Tibial artery (tissue), 4 donors: ENCODE measurements at regions not wholly inside any gene's neighbourhood (a gene's known extent, or its start where the extent isn't known, plus 50 kb on each side); places are given as distances from the start of the nearest gene placed in this dataset.

ENCODE experiments used
- DNase-seq, 2 donors: peaks; one replicate each; pipeline ENCODE4 v3.0.0-alpha.2; 2019
- H3K27ac ChIP-seq, 2 donors: fragments of 200-600 bp; sonication (generic) in 1 of 2; 1 replicate in 1 of 2; 2 replicates in 1 of 2; pipeline ENCODE4 v1.5.1; 2018 to 2019; ENCODE audit warnings: mild to moderate bottlenecking in 1 of 2
- H3K27me3 ChIP-seq, 2 donors: fragments of 200-600 bp; sonication (generic) in 1 of 2; one replicate each; pipeline versions ENCODE4 v1.5.1 to v1.6.0; 2016 to 2019
- H3K36me3 ChIP-seq, 3 donors: fragments of 200-600 bp; sonication (generic) in 2 of 3; one replicate each; pipeline ENCODE4 v1.5.1; 2016 to 2019; ENCODE audit warnings: mild to moderate bottlenecking in 2 of 3
- H3K4me1 ChIP-seq, 4 donors: fragments of 200-600 bp; sonication (generic) in 2 of 4; 1 replicate in 3 of 4; 2 replicates in 1 of 4; pipeline ENCODE4 v1.5.1; 2016 to 2019
- H3K4me3 ChIP-seq, 2 donors: fragments of 200-600 bp; sonication (generic) in 1 of 2; 1 replicate in 1 of 2; 2 replicates in 1 of 2; pipeline ENCODE4 v1.5.1; 2018 to 2019; ENCODE audit warnings: mild to moderate bottlenecking in 2 of 2
- H3K9me3 ChIP-seq, 3 donors: fragments of 200-600 bp; sonication (generic) in 1 of 3; one replicate each; pipeline ENCODE4 v1.5.1; 2016 to 2019
- CTCF ChIP-seq, 2 experiments: fragments of 200-600 bp in 1 of 2; fragments of 450-650 bp in 1 of 2; IDR thresholded peaks; one replicate each; pipeline ENCODE4 v1.5.1; 2017 to 2019; ENCODE audit warnings: antibody characterized with exemption in 2 of 2, mild to moderate bottlenecking in 1 of 2, moderate library complexity in 1 of 2
- intact Hi-C: fragments of 100-400 bp; cut with DNase I; formaldehyde crosslinking; loops from one replicate; pipeline ENCODE4 v1.15.0; 2023; ENCODE audit warnings: low total_unique reads

DNA sequence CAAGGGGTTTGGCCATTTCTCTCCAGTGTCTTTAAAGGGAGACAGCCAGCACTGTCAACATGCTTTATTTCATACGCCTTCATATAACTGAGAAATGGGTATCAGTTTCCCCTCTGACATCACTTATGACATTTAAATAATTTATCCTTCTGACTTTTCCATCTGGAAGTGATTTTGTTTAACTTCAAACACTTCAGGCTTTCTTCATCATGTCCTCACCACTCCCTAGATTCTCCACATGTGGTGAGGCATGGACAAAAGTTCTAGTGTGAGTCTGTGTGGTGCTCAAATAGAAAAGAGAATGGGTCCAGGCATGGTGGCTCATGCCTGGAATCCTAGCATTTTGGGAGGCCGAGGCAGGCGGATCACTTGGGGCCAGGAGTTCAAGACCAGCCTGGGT, 158.6 kb downstream of the TXNL1 start:
- H3K27ac ChIP-seq = no peak overlapping the region
- no peaks in the 10 kb centered on the region for H3K4me1 ChIP-seq
- intact Hi-C loops = no loop called here
- no peak overlapping the region for H3K4me3 ChIP-seq
- TF ChIP-seq CTCF (IDR thresholded peaks at IDR 0.05) = no peak
- DNase-seq = no peak
- H3K9me3 ChIP-seq = no peaks in the 10 kb centered on the region
- no peaks in the 10 kb centered on the region for H3K27me3 ChIP-seq
- no peaks in the 10 kb centered on the region for H3K36me3 ChIP-seq

GRCh38 chr18:56475250-56475649, 163.1 kb downstream of the TXNL1 start:
- no peaks in the 10 kb centered on the region for H3K4me1 ChIP-seq
- no peaks in the 10 kb centered on the region for H3K36me3 ChIP-seq
- no peak overlapping the region for H3K27ac ChIP-seq
- intact Hi-C loops = no loop called here
- no peak overlapping the region for H3K4me3 ChIP-seq
- H3K27me3 ChIP-seq = no peaks in the 10 kb centered on the region
- no peaks in the 10 kb centered on the region for H3K9me3 ChIP-seq
- DNase-seq = no peak
- TF ChIP-seq CTCF (IDR thresholded peaks at IDR 0.05) = no peak

GRCh38 chr18:56473400-56474024, 164.9 kb downstream of the TXNL1 start:
- H3K4me1 ChIP-seq = no peaks in the 10 kb centered on the region
- no peaks in the 10 kb centered on the region for H3K27me3 ChIP-seq
- intact Hi-C loops = no loop called here
- no peak for DNase-seq
- H3K4me3 ChIP-seq = no peak overlapping the region
- no peaks in the 10 kb centered on the region for H3K9me3 ChIP-seq
- TF ChIP-seq CTCF (IDR thresholded peaks at IDR 0.05) = no peak
- no peaks in the 10 kb centered on the region for H3K36me3 ChIP-seq
- H3K27ac ChIP-seq = no peak overlapping the region

DNA sequence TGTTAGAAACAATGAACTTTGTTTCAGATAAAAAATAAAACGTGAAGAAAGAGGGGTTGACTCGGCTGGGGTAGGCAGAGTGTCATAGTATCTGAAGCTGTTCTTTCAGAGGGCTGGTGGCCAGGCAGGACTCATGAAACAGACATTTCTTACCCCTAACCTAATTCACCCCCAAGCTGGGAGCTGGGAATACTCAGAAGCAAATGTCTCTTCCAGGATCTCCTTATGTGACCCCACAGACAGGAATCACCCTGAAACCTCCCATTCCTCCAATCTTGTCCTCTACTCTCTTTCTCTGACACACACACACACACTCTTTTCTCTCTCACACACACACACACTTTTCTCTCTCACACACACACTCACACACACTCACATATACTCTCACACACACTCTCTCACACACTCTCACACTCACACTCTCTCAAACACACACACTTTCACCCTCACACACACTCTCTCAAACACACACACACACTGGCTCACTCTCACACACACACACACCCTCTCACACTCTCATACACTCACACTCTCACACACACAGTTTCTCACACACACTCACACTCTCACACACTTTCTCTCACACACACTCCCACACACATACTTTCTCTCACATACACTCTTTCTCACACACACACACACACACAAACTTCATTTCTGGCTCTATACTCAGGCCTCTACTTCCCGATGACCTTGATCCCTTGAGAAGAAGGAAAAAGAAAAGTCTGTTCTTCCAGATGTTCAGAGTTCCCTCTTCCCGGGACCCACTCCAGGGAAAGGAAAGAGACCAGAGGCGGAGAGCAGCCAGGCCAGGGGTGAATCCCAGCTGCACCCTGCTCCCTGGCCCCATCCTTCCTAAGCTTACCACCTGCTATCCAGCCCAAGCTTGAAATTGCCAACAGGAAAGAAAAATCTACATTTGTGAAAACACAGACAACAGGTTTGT, 167.7 kb downstream of the TXNL1 start:
- no peaks in the 10 kb centered on the region for H3K4me1 ChIP-seq
- no peak overlapping the region for H3K27ac ChIP-seq
- H3K9me3 ChIP-seq = no peaks in the 10 kb centered on the region
- H3K36me3 ChIP-seq = no peaks in the 10 kb centered on the region
- intact Hi-C loops = no loop called here
- no peak for TF ChIP-seq CTCF (IDR thresholded peaks at IDR 0.05)
- no peak for DNase-seq
- no peak overlapping the region for H3K4me3 ChIP-seq
- no peaks in the 10 kb centered on the region for H3K27me3 ChIP-seq

GRCh38 chr18:56469582-56469981, 168.8 kb downstream of the TXNL1 start:
- Histone ChIP-seq H3K9me3 (peaks cover 0 to 9% (median 4%) of the 10 kb centered on the region in 3 donors), H3K4me3 (no peak overlapping the region), H3K4me1 (no peaks in the 10 kb centered on the region), H3K36me3 (no peaks in the 10 kb centered on the region), H3K27me3 (no peaks in the 10 kb centered on the region), H3K27ac (no peak overlapping the region)
- intact Hi-C loops = no loop called here
- DNase-seq = no peak
- TF ChIP-seq CTCF (IDR thresholded peaks at IDR 0.05) = no peak
